ENCODE measurements at regions not wholly inside any gene's neighbourhood (a gene's known extent, or its start where the extent isn't known, plus 50 kb on each side); places are given as distances from the start of the nearest gene placed in this dataset.

DNA sequence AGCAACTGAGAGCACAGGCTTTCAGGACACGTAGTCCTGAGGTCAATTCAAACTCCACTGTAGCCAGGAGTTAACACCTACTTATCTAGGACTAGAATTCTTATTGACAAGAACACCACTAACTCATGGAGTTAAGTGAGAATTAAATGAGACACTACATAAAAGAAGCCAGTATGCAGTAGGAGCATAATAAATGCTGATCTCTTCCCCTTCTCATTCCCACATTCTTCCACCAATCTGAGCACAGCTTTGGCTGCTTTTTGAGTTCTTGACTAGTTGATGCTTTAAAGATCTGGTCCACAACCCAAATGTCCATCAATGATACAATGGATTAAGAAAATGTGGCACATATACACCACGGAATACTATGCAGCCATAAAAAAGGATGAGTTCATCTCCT lies 55.2 kb downstream of the TTC32 start:
- DNase-seq (ENCODE audit: low read depth, low spot score): no peak

DNA sequence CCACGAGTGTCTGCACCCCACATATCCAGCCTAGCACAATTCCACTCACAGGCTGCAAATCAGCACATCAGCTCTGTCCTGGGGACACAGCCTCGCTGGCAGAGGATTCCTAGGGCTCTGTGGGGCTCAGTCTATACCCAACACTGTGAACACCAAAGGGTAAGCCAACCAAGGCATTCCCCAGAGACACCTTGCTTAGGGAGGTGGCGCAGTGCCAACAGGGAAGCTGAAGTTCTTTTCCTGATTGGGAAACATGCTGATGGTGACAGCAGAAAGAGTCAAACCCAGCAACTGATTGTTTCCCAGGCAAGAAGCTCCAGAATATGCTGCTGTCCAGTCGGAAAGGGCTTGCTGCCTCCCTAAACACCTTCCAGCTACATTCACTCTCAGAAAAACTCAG lies 55.8 kb downstream of the TTC32 start:
- no peak for DNase-seq (ENCODE audit: low read depth, low spot score)

DNA sequence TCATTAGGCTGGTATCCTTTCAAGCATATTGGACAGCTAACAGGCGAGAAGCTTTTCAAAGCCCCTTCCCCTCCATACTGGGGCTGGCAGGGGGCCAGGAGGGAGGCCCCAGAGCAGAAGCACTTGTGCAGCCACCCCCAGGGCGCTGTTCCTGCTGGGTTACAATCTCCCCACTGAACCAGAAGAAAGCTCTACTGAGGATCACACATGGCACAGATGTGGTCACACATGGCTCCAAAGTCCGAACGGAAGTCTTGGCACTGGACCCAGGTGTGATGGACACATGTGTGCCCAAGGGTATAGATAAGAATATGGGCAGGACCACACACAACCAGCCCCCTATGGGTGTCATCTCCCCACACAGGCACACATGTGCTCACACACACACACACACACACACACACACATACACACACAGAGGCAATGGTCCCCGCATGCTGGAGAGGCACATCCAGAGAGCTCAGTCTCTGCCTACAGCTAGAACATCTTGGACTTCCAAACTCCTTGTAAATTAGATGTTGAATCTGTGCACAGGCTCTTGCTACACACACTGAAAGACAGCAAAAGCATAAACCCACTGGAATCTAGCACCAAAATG lies 56.4 kb downstream of the TTC32 start:
- no peak for DNase-seq (ENCODE audit: low read depth, low spot score)

DNA sequence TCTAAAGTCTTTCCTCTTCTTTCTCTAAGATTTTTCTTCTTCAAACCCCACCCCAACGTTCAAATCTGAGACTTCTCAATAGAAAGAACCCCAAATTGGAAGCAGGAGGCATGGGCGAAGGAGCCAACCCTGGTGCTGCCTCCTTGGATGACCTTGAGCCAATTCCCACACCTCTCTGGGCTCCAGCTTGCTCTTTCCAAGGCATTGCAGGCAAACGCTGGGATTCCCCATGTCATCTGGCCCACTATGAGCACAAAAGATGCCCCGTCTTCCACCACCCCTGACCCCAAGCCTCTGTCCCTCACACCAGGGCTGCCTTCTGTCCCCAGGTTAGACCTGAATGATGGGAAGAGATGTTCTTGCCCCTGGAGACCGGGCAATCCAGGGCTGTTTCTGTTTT lies 57.0 kb downstream of the TTC32 start:
- DNase-seq (ENCODE audit: low read depth, low spot score): no peak

DNA sequence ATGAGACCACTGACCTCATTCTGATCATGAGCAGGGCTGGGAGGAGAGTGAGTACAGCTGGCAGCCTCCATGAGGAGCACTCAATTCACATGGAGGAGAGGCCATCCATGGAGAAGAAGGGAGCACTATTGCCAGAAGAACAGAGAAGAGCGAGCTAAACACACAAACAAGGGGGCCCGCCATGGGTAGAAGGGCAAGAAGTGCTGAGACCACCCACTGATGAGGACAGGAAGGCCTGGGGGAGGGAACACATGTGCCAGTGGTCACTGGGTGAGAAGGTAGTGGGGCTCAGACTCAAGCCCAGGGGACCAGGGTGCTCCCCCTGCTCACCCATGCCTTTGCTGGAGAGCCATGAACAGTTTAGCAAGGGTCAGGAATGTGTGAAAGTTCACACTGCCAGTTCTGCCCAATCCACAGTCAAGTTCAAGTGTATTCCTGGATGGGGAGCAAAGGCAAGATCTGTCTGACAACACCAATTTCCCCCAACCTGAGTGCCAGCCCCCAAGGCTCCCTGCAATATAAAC lies 57.7 kb downstream of the TTC32 start:
- DNase-seq (ENCODE audit: low read depth, low spot score): no peak

DNA sequence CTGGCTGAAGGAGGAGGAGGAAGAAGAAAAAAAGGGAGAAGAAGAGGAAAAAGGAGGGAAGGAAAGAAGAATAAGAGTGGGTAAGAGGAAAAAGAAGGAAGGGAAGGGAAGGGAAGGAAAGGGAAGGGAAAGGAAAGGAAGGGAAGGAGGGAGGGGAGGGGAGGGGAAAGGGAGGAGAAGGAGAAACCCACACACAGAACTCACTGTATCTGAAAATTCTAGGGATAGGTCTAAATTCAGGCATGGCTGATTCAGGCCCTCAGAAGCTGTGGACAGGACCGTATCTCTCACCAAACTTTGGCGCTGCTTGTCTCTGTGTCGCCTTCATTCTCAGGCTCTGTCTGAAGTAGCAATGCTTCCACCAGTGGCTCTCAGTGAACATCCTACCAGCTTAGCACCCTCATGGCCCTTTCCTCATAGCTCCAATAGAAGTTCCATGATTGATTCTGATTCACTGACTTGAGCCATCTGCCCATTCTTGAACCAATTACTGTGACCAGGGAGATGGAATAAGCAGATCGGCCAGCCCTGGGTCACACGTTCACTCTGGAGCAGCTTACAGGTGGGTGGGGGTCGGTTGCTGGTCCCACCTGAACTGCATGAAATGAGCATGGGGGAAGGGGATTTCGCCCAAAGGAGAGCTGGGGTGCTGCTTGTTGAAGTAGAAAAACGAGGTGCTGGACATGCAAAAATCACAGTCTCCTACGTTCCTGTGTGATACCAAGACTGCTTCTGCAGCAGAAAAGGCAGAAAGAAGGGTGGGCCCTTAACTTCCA lies 59.7 kb downstream of the TTC32 start:
- DNase-seq (ENCODE audit: low read depth, low spot score): no peak

DNA sequence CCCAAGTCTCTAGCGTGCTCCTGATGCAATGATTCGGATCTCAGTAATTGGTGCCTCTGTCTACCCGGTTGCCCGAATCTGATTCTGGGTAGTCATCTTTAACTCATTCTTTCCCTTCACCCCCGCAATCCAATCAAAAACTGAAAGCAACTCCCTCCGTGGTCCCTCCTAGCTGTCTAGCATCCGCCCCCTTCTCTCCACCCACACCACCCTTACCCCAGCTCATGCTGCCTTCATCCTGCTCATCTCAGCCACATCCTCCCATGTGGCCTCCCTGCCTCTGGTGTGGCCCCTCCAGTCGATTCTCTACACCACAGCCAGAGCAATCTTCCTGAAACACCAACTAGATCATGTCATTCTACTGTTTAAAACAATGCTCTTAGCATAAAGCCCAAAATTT lies 62.3 kb downstream of the TTC32 start:
- no peak for DNase-seq (ENCODE audit: low read depth, low spot score)

DNA sequence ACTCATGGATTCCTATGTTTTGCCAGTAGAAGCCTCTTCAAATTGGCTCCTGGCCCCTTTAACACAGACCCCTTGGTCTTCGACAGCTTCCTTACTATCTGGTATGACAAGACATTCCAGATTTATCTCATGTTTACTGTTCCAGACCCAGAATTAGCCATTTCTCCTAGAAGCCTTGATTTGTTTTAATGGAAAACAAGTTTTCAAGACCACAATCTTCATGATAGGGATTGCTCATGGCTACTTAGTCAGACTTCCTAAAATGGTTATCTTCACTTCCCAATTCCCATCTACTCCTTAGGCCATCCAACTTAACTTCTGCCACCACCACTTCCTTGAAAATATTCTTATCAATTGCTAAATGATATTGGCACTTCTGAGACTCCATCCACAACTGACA lies 63.2 kb downstream of the TTC32 start:
- no peak for DNase-seq (ENCODE audit: low read depth, low spot score)

DNA sequence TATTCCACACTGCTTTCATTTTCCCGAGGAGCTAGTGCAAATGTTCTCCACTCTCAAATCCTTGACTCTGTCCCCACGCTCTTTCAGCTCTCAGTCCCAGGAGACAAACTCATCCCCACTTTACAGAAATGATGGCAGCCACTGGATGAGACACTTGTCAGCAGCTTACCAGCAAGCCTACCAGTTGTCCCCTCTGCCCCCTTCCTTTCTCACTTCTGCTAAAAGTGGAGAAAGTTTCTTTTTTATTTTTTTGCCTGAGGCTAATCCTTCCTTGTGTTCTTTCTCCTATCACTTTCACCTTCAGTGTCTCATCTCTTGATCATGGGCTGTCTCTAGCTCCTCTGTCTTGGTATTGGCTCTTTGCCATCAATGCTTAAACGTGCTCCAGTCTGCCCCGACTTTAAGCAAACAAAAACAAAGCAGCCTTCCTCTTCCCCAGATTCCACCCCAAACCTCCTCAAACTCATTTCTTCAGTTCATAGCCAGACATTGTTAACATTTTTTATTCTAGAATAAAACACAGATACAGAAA lies 64.5 kb downstream of the TTC32 start:
- DNase-seq (ENCODE audit: low read depth, low spot score): no peak

DNA sequence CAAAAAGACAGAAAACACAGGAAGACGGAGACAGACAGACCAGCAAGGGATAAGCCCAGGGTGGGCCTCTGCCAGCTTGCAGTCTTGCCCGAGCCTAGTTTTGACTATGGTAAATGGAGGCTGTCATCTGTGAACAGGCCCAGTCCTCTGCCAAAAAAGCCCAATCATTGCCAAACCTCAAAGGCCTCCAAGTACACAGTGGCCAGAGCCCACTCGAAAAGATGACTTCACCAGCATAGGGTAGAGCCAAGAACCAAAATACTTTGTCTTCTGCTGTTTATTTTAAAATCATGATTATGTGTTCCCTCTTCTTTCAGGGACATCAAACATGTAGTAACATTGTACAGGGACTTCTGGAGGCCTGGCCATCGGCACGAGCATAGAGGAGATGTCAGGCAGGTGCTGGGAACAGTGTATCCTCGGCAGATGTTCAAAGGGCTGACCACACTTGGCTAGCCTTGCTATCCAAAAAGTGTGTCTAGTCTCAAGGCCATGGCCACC lies 66.0 kb downstream of the TTC32 start:
- DNase-seq (ENCODE audit: low read depth, low spot score): no peak

DNA sequence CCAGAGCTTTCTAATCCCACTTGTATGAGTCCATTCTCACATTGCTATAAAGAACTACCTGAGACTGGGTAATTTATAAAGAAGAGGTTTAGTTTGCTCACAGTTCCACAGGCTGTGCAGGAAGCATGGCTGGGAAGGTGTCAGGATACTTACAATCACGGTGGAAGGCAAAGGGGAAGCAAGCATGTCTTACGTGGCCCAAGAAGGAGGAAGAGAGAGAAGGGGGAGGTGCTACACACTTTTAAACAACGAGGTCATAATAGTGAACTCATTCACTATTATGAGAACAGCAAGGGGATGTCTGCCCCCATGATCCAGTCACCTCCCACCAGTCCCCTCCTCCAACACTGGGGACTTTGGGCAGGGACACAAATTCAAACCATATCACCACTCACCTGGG lies 67.8 kb downstream of the TTC32 start:
- DNase-seq (ENCODE audit: low read depth, low spot score): no peak

DNA sequence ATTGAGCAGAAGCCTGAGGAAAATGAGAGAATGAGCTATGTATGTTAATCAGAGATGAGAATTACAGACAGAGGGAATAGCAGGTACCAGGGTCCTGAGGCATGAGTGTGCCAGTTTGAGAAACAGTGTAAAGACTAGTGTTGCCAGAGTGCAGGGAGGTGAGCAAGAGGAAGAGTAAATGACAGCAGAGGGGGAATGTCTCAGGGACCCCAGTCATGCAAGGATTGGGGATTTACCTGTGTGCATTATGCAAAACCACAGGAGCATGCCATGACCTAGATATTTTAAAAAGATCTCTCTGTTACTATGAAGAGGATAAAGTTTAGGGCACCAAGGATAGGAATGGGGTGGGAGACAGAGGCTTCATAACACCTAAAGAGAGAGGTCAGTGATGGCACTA lies 72.1 kb downstream of the TTC32 start:
- DNase-seq (ENCODE audit: low read depth, low spot score): no peak

DNA sequence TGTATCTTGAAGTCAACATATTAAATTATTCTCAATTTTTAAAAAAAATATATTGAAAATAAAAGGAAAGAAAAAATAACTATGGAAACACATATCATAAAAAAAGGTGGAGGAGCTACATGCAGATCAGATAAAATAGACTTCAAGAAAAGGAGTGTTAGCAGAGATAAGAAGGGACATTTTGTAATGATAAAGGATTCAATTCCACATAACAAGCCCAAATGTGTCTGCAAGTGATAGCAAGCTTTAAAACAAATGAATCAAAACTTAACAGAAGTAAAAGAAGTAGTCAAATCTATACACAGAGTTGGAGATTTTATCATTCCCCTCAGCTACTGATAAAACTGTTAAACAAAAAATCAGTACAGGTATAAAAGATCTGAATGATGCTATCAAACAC lies 74.9 kb downstream of the TTC32 start:
- DNase-seq (ENCODE audit: low read depth, low spot score): no peak

DNA sequence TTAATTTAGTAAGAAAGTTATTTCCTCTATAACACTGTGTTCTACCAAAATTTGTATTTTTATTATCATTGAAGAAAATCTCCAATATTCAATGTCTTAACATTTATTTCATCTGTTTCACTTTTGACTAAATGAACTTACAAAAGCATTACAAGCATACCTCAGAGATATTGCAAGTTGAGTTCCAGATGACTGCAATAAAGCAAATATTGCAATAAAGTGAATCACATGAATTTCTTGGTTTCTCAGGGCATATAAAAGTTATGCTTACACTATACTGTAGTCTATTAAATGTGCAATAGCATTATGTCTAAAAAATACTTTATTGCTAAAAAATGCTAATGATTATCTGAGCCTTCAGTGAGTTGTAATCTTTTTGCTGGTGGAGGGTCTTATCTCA lies 78.3 kb downstream of the TTC32 start:
- no peak for DNase-seq (ENCODE audit: low read depth, low spot score)

DNA sequence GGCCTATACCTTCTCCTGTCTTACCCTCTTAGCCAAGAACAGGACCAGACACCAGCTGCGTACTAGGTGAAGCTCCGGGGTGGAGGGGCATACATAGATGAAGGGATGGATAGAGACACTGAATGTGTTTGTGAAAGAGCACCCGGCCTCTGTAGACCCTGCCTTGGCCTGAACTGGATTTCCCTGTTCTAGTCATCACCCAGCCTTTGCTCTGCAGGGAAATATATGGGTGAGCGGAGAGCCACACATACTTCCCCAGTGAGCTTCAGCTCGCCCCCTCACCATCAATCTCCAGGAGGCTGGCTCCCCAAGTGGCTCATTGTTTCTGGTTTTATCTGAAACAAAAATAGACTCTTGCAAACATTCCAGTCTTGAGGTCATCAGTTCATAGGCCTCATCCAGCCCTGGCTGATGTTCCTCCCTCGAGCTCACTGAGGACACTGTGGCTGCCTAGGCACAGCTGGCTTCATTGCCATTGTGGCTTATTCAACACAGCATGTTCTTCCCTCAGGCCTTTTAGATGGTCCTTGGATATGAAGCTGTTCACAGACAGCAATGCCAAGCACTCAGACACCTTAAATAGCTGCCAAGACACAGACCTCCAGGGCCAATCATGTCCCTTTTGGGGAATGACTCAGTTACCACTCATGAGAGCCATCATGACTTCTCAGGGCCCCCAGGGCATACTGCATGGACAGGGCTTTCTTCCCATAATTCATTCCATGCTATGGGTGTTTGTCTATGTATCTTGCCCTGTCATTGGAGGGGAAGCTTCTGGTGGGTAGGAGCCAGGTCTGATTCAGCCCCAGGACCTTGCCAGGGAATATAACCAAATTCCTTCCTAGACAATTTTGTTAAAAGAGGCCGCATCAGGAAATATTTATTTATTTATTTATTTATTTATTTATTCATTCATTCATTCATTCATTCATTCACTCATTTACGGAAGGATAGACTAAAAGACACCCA lies 82.4 kb downstream of the TTC32 start:
- no peak for DNase-seq (ENCODE audit: low read depth, low spot score)

DNA sequence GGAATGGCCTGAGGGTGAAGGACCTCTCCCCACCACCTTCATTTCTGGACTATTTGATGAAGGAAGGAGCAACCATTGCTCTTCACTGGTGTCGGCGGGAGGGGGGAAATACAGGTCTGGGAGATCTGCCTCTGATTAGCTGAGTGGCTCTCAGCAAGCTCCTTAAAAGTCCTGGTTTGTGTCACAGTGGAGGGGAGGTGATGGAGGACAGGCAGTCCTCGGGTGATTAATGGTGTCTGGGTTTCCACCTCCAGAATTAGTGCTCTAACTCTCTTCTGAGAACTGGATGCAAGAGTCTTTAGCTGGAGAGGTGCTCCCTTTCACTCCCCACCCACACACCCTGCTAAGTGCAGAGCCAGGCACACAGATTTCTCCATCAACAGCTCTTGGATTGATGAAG lies 83.2 kb downstream of the TTC32 start:
- no peak for DNase-seq (ENCODE audit: low read depth, low spot score)

DNA sequence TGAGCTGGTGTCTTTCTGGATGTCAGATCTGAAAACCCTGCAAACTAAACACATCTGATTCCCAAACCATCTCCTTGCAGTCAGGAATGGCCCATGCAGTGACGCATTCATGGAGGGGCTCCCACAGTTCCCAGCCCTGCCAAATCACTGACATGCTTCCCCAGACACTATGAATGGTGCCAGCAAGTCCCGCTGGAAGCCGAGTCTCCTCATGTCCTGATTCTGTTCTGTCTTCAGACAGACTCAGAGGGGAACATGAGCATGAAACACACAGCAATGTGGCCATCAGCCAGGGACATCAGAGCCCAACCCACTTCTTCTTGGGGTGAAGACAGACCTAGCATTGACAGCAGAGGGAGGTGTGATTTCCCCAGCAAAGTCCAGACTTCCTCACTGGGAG lies 83.7 kb downstream of the TTC32 start:
- no peak for DNase-seq (ENCODE audit: low read depth, low spot score)

DNA sequence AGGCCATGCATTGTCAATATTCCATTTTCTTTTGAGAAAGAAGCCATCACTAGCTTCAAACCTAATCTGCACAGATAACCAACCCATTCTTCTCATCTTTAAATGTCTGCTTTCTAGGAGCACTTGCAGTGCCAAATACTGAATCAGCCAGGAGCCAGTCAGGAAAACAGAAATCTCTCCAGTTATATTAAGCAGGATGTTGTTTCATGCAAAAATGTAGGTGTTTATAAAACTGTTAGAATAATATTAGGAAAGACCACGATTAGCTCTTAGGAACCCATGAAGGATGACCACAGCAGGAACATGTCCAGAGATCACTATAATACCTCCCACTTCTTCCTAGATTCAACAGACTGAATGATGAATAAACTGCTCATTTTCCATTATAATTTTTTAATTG lies 86.0 kb downstream of the TTC32 start:
- DNase-seq (ENCODE audit: low read depth, low spot score): no peak

DNA sequence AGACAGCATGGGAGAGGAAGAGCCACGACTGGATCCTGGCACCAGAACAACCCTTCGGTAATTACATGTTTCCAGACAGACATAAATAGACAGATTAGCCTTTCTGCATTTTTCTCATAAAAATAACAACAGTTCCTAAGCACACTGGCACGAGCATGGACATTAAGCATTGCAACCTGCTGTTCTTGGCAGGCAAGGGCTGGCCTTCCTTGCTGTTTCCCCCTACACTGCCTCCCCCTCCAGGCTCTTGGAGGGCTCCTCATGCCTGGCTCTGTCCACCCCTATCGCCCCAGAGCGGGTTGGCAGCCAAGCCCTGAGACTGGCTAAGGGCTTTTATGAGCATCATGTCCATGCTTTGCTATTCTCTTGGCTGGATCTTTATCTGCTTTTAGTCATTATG lies 89.6 kb downstream of the TTC32 start:
- DNase-seq (ENCODE audit: low read depth, low spot score): no peak

DNA sequence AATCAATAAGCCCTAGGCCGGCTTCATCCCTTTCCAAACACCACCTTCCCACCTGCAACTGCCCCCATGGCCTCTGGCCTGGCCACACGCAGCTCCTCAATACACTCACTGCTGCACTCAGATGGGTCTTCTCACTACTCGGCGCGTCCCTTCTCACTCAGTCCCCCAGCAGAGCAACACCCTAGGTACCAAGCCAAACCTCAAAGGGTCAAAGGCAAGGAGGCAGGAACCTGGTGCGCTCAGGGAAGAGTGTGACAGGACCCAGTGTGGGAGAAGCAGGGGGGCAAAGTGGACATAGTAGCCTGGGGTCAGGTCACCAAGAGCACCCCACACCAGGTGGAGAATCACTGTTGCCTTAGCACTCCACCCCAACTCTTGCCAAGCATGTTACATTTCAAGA lies 90.6 kb downstream of the TTC32 start:
- DNase-seq (ENCODE audit: low read depth, low spot score): no peak

DNA sequence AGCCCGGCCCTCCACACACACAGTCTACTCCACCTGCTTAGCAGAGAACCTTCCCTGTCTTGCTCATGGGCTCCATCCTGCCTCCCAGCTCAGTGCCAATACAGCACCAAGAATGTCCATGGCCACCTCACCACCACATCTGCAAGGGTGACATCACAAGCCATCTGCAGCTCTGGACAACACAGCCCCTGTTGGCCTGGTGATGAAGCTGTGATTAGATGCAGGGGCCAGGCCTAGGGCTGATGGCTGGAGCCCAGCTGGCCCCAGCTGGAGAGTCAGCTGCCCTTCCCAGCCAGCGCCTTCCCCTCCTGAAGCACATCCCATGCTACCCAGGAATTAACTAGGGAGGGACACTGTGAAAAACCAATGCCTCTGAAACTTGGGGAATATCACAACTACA lies 91.1 kb downstream of the TTC32 start:
- no peak for DNase-seq (ENCODE audit: low read depth, low spot score)

DNA sequence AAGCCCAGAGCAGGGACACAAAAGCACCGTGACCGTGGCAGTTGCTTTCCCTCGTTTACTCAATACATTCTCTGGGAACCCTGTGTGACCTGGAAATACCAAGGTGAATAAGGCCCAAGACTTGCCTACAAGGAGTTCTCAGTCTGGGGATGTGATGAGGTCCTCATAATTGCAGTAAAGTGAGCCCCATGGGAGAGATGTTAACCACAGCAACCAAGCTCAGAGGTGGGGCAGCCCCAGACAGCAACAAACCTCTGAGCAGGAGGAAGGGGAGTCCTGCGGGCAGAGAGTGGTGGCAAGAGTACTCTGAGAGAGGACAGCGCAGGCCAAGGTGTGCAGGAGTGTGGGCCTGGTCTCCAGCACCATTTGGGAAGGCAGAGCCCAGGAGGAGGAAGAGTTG lies 91.6 kb downstream of the TTC32 start:
- no peak for DNase-seq (ENCODE audit: low read depth, low spot score)
